ENCODE measurements at regions not wholly inside any gene's neighbourhood (a gene's known extent, or its start where the extent isn't known, plus 50 kb on each side); places are given as distances from the start of the nearest gene placed in this dataset.
"Not testable (repeated sequence)": the region's sequence is repeated elsewhere in the genome, so short reads cannot be mapped to it uniquely, and the experiment has no call there.

DNA sequence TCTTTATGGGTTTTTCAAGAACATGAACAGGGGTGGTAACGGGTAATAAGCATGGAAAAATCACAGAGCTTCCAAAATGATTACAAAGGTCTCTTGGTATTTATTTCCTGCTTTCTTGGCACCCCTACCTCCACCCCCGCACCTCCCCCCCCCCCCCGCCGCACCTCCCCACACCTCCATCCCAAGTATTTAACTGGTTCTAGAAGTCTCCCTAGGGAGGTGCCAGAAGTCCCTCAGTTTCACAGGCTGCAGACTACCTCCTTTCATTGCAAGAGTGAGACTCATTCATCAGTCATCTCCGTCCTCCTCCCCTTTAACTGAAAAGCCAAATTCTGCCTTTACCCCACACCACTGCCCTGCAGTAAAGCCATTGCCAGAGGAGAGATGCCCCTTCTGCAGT, 169.4 kb downstream of the ALDH1A2 start:
- no peak for DNase-seq
- Mint-ChIP-seq H3K4me3 (ENCODE audit: unreplicated experiment) (no peak overlapping the region), H3K9me3 (ENCODE audit: unreplicated experiment) (no peaks in the 10 kb centered on the region), H3K27me3 (ENCODE audit: insufficient read depth, unreplicated experiment) (peaks cover 21% of the 10 kb centered on the region), H3K4me1 (ENCODE audit: low read depth, unreplicated experiment) (no peaks in the 10 kb centered on the region), H3K36me3 (ENCODE audit: insufficient read depth, unreplicated experiment) (no peaks in the 10 kb centered on the region), H3K27ac (ENCODE audit: unreplicated experiment) (no peak overlapping the region)
- TF ChIP-seq, protein P1, sequence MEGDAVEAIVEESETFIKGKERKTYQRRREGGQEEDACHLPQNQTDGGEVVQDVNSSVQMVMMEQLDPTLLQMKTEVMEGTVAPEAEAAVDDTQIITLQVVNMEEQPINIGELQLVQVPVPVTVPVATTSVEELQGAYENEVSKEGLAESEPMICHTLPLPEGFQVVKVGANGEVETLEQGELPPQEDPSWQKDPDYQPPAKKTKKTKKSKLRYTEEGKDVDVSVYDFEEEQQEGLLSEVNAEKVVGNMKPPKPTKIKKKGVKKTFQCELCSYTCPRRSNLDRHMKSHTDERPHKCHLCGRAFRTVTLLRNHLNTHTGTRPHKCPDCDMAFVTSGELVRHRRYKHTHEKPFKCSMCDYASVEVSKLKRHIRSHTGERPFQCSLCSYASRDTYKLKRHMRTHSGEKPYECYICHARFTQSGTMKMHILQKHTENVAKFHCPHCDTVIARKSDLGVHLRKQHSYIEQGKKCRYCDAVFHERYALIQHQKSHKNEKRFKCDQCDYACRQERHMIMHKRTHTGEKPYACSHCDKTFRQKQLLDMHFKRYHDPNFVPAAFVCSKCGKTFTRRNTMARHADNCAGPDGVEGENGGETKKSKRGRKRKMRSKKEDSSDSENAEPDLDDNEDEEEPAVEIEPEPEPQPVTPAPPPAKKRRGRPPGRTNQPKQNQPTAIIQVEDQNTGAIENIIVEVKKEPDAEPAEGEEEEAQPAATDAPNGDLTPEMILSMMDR (IDR thresholded peaks at IDR 0.05; ENCODE audit: insufficient read depth in 1 of 2, low read depth in 1 of 2, low read length in 1 of 2, severe bottlenecking in 1 of 2, unreplicated experiment in 1 of 2): no peak
- no peaks in the 10 kb centered on the region for H3K4me1 ChIP-seq
- H3K9me3 ChIP-seq: no peaks in the 10 kb centered on the region
- H3K36me3 ChIP-seq (ENCODE audit: control insufficient read depth, insufficient read depth, low read length): no peaks in the 10 kb centered on the region
- POLR2A ChIA-PET: no interaction called here
- intact Hi-C loops (cut with micrococcal nuclease; ENCODE audit: unreplicated experiment): no loop called here
- H3K27me3 ChIP-seq (replicated peaks; ENCODE audit: control insufficient read depth, insufficient read depth, low read length): no peaks in the 10 kb centered on the region
- BruUV-seq (replicated peaks): no TSS peak
- H3K4me3 ChIP-seq (ENCODE audit: low read depth, low read length): no peak overlapping the region
- CTCF ChIA-PET: no interaction called here

DNA sequence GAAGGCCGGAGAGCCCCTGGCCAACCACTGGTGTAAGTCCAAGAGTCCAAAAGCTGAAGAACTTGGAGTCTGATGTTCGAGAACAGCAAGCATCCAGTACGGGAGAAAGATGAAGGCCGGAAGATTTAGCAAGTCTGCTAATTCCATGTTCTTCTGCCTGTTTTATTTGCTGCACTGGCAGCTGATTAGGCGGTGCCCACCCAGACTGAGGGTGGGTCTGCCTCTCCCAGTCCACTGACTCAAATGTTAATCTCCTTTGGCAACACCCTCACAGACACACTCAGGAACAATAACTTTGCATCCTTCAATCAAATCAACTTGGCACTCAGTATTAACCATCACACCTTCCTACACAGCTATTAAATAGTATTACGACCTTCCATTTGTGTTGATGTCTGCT, 168.6 kb downstream of the ALDH1A2 start:
- H3K27ac Mint-ChIP-seq (ENCODE audit: unreplicated experiment); intact Hi-C loops (cut with micrococcal nuclease; ENCODE audit: unreplicated experiment); H3K4me3 ChIP-seq (ENCODE audit: low read depth, low read length); BruUV-seq (replicated peaks); H3K4me1 Mint-ChIP-seq (ENCODE audit: low read depth, unreplicated experiment); H3K27me3 ChIP-seq (replicated peaks; ENCODE audit: control insufficient read depth, insufficient read depth, low read length); H3K9me3 ChIP-seq; H3K4me3 Mint-ChIP-seq (ENCODE audit: unreplicated experiment); POLR2A ChIA-PET; H3K4me1 ChIP-seq; H3K9me3 Mint-ChIP-seq (ENCODE audit: unreplicated experiment); DNase-seq; H3K36me3 ChIP-seq (ENCODE audit: control insufficient read depth, insufficient read depth, low read length); CTCF ChIA-PET; H3K36me3 Mint-ChIP-seq (ENCODE audit: insufficient read depth, unreplicated experiment): not testable (repeated sequence)
- H3K27me3 Mint-ChIP-seq (ENCODE audit: insufficient read depth, unreplicated experiment): peaks cover 18% of the 10 kb centered on the region

DNA sequence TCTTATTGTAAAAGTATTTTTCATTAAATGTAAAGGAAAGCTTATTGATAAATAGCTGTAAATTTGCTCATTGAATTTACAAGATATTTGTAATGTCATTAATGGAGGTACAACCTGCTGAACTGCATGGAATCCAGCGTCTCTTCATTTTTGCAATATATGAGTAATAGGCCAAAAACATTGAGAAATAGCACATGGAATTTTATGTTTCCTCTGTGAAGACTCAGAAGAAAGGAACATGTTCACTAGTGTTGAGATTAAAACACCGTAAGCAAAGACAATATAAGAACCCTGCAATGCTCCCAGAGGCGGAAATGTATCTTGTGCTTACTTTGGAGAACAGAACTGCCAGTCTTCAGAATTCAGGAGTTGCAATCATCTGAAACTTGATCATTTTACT, 167.6 kb downstream of the ALDH1A2 start:
- CTCF ChIA-PET: no interaction called here
- no TSS peak for BruUV-seq (replicated peaks)
- Mint-ChIP-seq H3K4me3 (ENCODE audit: unreplicated experiment) (no peak overlapping the region), H3K27me3 (ENCODE audit: insufficient read depth, unreplicated experiment) (peaks cover 13% of the 10 kb centered on the region), H3K36me3 (ENCODE audit: insufficient read depth, unreplicated experiment) (no peaks in the 10 kb centered on the region), H3K27ac (ENCODE audit: unreplicated experiment) (no peak overlapping the region), H3K4me1 (ENCODE audit: low read depth, unreplicated experiment) (no peaks in the 10 kb centered on the region), H3K9me3 (ENCODE audit: unreplicated experiment) (no peaks in the 10 kb centered on the region)
- H3K36me3 ChIP-seq (ENCODE audit: control insufficient read depth, insufficient read depth, low read length): no peaks in the 10 kb centered on the region
- TF ChIP-seq, protein P1 (IDR thresholded peaks at IDR 0.05; ENCODE audit: insufficient read depth in 1 of 2, low read depth in 1 of 2, low read length in 1 of 2, severe bottlenecking in 1 of 2, unreplicated experiment in 1 of 2): no peak
- no peaks in the 10 kb centered on the region for H3K27me3 ChIP-seq (replicated peaks; ENCODE audit: control insufficient read depth, insufficient read depth, low read length)
- no peaks in the 10 kb centered on the region for H3K4me1 ChIP-seq
- H3K4me3 ChIP-seq (ENCODE audit: low read depth, low read length): no peak overlapping the region
- DNase-seq: no peak
- no peaks in the 10 kb centered on the region for H3K9me3 ChIP-seq
- POLR2A ChIA-PET: no interaction called here
- intact Hi-C loops (cut with micrococcal nuclease; ENCODE audit: unreplicated experiment): no loop called here

DNA sequence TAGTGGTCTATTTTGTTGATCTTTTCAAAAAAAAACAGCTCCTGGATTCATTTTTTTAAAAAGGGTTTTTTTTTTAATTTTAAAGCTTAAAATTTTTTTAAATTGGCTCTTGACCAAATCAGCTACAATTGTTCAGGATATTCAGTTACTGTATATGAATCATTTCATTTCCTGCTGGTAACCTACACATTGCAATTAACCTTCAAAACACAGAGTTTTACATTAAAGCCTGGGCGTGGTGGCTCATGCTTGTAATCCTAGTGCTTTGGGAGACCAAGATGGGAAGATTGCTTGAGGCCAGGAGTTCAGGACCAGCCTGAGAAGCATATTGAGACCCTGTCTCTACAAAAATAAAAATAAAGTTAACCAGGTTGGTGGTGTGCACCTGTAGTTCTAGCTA, 163.4 kb downstream of the ALDH1A2 start:
- POLR2A ChIA-PET: no interaction called here
- H3K27ac Mint-ChIP-seq (ENCODE audit: unreplicated experiment): no peak overlapping the region
- H3K9me3 Mint-ChIP-seq (ENCODE audit: unreplicated experiment): no peaks in the 10 kb centered on the region
- no peak overlapping the region for H3K4me3 Mint-ChIP-seq (ENCODE audit: unreplicated experiment)
- peaks cover 19% of the 10 kb centered on the region for H3K27me3 Mint-ChIP-seq (ENCODE audit: insufficient read depth, unreplicated experiment)
- Histone ChIP-seq H3K36me3 (ENCODE audit: control insufficient read depth, insufficient read depth, low read length) (no peaks in the 10 kb centered on the region), H3K4me1 (no peaks in the 10 kb centered on the region), H3K27me3 (replicated peaks; ENCODE audit: control insufficient read depth, insufficient read depth, low read length) (no peaks in the 10 kb centered on the region), H3K9me3 (no peaks in the 10 kb centered on the region), H3K4me3 (ENCODE audit: low read depth, low read length) (no peak overlapping the region)
- intact Hi-C loops (cut with micrococcal nuclease; ENCODE audit: unreplicated experiment): no loop called here
- TF ChIP-seq, protein P1 (IDR thresholded peaks at IDR 0.05; ENCODE audit: insufficient read depth in 1 of 2, low read depth in 1 of 2, low read length in 1 of 2, severe bottlenecking in 1 of 2, unreplicated experiment in 1 of 2): no peak
- no TSS peak for BruUV-seq (replicated peaks)
- CTCF ChIA-PET: no interaction called here
- DNase-seq: no peak
- no peaks in the 10 kb centered on the region for H3K4me1 Mint-ChIP-seq (ENCODE audit: low read depth, unreplicated experiment)
- no peaks in the 10 kb centered on the region for H3K36me3 Mint-ChIP-seq (ENCODE audit: insufficient read depth, unreplicated experiment)

All from Caco-2 (cell line).